NCI-H146 treated with DMSO at 0.1 percent for 48 hours (cell line): ENCODE measurements at regions not wholly inside any gene's neighbourhood (a gene's known extent, or its start where the extent isn't known, plus 50 kb on each side); places are given as distances from the start of the nearest gene placed in this dataset.

Experiments
- DNase-seq: peaks from one replicate; lab custom pipeline; 2025; ENCODE audit not compliant: unreplicated experiment; lab: John Stamatoyannopoulos, UW

DNA sequence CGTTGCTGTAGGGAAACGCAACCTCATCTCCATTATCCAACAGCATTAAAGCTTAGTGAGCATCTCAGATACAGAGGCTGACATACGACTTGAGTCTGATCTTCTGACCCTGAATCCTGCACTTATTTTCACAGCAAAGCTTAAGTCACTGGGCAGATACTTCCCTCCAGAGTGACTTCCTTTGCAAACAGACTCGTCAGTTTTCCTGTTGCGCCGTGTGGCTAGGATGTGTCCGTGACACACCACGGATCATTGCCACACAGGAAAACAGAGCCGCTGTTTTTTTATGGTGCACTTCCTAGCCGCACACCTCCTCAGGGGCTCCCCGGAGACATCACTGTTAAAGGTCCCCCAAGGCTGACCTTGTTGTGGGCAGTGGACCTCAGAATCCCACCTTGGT, 94.9 kb upstream of the MKI67 start:
- no peak for DNase-seq

DNA sequence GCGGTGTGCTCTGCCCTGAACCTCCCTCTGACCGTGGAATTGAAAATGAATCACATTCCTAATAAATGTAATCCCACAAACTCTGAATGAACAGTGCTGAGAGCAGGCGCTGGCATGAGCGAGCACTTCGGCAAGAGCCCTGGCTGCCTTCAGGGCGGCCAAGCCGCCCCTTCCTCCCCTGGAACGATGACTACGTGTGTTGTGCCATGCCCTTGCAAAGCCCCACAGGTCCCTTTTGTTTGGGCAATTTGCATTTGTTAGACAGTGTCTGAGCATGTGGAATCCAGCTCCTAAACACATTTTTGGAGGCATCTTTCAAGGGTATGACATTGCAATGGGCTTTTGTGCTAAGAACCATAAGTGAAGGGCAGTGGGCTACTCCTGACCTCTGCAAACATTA, 95.6 kb upstream of the MKI67 start:
- DNase-seq = no peak

DNA sequence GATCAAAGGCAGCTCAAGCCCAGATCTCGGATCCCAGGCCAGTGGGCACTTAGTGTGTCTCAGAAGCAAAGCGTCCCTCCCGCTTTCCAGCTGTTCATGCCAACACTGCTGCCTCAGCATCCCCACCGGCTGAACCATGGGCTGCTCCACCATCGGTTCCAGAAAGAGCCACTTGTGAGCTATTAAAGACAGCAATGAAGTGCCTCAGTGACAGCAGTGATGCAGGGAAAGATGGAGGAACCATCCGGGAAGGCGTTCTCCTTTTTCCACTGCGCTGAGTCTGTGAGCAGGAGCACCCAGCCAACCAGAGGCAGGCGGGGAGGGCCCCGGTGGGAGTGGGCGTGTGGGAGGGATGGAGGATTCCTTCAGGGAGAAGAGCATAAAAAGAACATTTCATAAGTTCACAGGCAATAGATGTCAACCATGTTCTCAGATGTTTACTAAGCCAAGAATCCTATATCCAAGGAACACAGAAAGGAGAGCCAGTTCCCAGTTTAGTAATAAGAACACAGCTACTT, 96.2 kb upstream of the MKI67 start:
- no peak for DNase-seq

DNA sequence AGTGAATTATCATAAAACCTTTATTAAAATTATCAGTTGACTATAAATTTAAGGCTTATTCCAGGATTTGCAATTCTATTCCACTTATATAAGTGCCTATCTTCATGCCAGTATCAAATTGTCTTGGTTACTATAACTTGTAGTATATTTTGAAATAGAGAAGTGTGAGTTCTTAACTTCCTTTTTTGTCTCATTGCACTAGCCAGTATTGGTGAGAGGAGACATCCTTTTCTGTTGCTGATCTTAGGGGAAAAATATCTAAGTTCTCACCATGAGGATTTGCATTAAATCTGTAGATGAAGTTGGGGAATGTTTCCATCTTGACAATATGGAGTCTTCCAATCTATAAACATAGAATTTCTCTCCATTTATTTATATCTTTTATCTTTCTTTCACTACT, 104.2 kb upstream of the MKI67 start:
- DNase-seq = no peak

DNA sequence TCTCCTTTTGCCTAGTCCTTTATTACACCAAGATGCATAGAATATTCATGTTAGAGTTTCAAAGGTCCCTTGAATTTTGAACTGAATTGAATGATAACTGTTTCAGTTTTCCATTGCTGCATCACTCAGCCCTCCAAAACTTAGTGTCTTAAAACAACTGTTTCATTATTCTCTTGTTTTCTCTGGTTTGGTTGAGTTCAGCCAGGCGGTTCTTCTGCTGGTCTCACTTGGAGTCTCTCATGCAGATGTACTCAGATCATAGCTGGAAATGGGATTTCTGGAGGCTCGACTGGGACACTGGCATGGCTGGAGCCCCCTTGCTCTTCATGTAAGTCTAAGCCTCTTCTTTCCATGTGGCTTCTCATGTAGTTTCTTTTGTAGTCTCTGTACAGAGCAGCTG, 107.2 kb upstream of the MKI67 start:
- DNase-seq = no peak

DNA sequence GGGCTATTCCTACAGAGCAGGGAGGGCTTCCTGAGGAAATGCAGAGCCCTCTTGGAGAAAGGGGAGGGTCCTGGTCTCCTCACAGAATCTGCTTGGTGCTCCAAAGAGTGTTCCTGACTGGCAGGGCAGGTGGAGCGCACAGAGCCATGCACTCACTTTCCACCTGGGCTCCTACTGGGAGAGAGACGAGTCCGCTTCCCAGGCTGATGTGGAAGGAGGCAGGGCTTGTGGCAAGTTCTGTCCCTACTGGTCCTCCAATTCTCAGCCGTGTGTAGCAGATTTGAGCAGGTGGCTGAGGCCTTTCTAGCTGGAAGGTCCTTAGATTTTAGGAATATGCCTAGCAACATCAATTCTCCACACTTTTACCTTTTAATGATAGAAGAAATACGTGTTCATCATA, 111.5 kb upstream of the MKI67 start:
- DNase-seq = no peak

DNA sequence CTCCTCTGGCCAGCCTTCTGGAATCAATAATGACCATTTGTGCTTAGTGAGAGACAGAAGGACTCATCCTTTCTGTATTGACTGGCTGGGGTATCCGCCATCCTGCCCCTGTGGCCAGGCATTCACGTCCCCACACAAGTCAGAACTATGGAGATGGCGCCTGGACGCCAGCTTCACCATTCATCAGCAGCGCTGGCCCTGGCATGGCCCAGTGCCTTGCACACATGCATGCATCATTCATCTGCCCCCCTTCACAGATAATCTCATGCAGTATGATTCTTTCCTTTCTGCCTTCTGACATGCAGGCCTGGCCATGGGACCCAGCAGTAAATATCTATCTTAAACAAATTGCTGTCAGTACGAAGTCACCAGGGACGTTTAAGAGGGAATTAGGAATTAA, 114.8 kb upstream of the MKI67 start:
- DNase-seq = no peak

DNA sequence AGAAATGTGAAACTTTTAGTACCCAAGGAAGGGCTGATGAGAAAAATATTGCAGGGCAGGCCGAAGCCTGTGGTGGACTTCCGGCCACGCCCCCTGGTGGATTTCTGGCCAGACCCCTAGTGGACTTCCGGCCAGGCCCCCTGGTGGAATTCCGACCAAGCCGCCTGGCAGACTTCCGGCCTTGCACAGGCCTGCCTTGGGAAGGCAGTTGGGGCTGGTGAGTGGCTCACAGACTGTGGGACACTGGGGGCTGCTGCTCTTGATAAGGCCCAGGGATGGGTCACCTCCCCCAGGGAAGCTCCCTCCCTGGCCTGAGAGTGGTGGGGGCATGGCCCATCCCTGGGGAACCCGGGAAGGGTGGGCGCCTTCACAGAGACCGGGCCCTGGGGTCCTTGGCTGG, 116.4 kb upstream of the MKI67 start:
- DNase-seq = no peak

DNA sequence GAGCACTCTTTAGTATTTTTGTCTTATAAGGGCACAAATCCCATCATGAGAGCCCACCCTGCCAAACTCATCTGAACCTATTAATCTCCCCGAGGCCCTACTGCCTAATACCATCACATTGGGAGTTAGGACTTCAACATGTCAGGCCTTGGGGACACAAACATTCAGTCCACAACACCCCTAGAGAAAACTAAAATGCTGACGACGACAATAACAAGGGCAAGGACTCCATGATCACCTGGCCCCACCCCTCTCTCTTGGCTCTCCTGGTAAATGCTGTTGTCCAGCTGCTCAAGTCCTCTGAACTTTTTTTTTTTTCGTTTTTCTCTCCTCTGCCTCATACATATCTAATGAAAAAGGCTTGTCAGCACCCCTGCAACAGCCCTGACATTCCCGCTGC, 118.8 kb upstream of the MKI67 start:
- no peak for DNase-seq

DNA sequence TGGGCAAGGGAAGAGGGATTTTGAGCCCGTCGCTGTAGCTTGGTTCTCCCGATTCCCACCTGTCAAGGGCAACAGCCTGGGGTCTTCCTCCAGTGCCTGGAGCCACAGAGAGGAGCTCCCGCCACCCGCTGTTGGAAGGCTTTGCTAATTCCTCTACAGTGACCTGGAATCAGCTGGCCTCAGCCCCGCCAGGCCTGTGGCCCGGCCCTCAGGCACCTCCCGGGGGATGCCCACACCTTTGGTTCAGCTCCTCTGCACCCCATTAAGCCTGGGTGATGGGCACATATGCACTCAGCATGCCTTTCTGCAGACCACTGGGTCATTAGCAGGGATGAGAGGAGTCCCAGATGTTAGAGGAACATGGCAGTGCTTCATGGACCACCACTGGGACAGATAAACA, 121.4 kb upstream of the MKI67 start:
- no peak for DNase-seq

DNA sequence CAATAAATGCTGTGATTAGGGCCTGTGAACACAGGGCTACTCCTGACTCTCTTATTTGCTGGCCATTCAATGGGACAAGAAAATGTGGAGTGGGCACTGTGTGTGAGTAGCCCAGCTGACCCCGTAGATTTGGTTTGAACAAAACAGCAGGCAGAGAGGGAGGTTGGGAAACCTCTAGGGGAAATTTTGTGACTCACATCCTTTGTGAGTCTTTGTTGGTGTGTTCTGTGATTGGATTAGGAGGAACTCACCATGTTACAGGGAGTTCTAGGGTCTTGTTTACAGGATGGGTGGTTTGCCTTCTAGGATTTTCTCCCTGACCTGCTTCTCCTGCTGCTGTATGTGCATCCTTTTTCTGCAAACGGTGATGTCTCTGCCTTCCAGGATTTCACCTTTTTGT, 128.3 kb upstream of the MKI67 start:
- no peak for DNase-seq

DNA sequence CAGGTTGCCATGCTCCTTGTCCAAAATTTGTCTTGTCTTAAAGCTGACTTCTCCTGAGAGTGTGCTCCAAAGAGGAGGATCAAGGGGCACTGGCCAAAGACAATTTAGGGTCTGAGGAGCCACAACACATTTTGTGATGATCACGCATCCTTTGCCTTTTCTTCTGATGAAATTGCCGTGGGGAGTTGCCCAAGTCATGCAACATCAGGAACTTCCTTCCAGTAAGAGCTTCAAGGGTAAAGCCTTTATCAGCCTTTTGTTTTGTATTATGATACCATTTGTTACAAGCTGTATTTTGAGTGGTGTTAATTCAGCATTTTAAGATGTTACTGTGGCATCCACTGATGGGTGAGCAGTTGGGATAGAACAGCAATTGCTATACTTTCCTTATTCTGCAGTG, 131.2 kb upstream of the MKI67 start:
- no peak for DNase-seq

DNA sequence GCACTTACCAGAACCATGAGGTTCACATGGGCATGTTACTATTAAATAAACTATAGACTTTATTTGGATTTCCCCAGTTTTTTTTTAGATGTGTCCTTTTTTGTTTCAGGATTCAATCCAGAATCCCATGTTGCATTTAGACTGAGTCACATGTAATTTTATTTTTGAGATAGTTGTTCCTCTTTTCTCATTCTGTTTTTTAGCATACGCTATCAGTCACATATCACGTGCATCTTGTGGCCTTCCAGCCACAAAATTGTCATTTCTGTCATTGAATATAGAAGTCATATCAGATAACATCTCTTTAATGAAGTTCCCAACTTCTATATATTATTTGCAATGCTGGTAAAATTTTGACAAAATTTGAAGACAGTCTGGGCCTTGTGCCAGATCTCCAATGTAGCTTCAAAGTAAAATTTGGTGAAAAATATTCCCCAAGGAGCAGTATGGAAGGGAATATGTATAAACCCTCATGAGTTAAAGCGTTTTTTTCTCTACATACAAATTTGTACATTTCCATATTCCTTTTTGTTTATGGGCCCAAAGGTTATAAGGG, 132.3 kb upstream of the MKI67 start:
- no peak for DNase-seq

DNA sequence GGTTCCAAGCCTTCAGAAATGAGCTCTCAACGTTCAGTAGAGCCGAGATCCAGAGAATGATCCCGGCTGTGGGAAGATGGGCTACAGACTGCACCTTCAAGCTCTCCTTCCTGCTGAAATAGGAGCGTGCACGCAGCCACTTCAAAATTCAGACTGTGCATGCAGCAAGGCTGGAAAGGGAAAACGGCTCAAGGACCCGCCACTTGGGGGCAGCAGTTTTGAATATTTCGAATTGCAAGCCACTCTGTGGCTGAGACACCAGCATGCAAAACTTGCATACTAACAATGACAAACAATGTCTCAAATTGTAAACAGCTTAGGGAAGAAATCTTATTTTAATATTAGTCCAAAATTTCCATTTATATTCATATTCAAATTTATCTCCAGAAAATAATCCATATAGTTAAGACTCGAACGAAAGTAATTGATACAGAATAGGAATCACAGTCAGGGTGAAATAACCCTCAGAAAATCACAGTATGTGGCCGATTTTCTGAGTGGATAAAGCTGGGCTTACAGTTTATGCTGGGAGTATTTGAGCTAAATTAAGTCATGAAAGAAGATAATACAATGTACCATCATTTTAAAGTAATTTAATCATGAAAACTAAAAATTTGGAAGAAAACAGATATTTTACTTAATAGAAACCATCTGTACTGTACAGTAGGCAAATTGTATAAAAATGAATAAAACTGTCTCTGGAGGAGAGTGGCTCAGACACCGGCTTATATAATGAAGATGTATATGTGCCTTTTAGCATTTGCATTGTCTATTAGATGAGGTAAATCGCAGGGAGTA, 137.9 kb upstream of the MKI67 start:
- DNase-seq = no peak

DNA sequence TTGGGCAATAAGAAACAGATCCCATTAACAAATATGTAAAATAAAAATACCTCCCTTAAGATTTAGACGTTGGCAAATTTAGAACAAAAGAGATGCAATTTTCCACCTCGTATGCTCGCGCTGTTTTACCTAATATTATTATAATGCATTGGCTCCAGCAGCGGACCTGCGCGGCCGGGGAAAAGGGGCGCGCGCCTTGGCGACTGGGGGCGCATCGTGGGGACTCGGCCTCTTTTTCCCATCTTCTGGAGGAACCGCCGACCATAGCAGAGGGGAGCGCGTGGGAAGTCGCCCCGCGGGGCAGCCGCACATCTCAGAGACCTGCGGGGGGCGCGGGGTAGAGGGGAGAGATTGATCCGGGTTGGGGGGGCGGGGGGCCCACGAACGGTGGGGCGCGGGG, 139.4 kb upstream of the MKI67 start:
- DNase-seq = no peak

DNA sequence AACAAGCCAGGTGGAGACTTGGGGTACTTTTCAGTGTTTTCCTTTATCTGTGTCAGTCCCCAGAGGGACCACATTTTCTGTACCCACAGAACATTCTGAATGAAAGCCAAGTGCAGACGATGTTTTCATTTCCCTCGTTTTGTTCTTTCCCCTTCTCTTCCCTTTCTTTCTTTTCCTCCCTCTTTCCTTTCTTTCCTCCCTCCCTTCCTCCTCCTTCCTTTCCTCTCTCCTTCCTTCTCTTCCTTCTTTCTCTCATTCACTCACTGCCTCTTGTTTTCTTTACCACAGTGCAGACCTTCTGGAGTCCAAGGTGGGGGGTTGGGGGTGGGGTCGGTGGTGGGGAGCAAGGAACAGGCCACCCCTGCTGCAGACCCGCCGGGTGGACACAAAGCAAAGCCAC, 141.4 kb upstream of the MKI67 start:
- no peak for DNase-seq

DNA sequence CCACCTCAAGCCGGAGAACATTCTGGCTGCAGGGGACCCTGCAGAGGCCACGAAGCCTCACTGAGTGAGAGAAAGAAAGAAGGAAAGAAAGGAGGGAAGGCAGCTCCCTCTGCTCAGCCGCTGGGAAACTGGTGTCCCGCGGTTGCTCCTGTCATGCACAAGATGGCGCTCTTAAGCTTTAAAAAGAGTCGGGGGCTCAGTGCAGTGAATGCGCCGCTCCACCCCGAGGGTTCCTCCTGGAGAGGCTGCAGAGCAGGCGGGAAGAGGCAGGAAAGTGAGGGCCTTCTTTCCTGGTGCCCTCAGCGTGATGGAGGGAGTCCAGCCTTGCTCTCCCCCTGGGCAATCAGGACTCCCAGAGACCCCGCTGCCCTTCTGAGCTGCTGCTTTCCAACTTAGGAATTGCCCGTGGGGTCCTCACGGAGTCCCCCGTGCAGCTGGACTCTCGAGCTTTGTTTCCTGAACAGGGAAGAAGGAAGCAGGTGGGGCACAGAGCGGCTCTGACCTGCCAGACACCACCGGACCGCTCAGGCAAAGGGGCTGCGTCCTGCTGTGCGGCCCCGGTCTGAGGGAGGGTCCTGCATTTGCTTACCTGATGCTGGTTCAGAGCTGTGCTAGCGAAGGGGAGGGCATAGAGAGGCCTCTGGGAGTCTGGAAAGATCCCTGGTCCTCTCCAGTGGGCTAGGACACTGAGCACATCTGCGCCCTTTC, 141.9 kb upstream of the MKI67 start:
- DNase-seq = no peak

DNA sequence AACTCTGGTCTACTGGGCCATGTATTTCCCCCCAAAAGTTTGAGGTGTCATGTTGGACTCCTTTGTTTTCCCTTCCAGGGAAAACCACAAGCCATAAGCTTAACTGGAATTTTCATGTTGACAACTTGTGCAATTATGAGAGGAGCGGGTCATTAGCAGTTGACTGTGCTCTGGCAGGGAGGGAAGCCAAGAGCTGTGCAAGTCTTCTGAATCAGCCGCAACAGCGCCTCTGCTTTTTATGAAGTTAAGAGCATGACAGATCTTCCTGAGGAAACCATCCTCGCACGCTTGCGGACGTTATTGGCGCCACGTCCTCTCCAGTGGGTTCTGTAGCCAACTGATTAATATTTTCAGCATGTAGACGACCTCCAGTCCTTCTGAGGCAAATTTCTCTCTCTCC, 148.7 kb upstream of the MKI67 start:
- no peak for DNase-seq

DNA sequence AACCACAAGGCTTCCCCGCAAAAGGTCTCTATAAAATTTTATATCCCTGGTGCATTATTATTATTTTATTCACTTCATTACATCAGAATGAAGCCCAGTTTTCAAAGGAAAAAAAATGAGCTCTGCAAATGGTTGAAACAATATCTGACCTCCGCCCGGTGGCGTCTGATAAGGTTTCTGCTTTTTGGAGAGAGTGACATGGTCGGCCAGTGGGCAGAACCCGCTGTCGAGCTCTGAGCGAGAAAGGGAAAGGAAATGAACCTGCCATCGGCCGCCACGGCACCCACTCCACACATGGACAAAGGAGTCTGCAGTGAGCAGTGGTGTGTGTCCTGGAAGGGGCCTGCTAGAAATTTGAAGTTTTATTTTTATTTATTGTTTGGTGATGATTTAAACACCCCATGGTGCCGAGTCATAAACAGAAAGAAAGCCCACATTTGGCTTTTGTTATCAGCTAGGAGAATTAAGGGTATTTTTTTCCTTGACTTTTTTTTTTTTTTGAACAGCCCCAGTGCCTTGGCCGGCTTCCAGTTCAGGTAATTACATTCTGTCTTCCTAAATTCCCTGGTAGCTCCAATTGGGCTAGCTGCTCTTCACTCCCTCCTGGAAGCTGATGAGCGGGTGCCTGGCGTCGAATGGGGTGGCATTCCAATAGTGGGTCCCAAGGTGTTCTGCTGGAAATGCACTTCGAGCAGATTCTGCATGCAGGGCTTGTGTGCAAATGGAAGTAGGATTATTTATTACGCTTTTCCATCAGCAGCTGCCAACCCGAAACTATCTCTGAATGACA, 149.4 kb upstream of the MKI67 start:
- no peak for DNase-seq

DNA sequence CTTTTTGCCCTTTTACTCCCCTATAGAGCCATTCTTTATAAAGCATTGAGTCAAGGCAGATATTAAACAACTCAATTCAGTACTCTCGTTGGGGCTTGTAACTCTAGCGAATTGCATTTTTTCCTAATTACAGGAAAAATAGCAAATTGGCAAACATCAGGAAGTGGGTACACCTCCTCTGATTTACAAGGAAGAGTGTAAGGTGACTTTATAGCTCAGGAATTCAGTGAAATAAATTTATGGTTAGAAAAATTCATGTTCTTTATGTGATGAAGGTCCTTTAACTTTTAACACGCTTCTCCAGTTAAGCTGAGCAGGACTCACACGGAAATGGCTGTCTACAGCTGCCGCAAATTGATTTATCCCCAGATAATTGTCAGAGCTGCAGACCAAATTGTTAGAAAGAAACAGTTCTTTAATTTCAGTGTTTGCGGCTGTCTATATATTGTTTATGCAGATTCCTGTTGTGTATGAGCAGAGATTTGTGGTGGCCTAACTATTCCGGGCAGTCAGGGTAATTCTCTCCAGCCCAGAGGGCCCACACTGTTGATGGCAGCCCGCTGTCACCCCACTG, 151.1 kb upstream of the MKI67 start:
- DNase-seq = no peak

DNA sequence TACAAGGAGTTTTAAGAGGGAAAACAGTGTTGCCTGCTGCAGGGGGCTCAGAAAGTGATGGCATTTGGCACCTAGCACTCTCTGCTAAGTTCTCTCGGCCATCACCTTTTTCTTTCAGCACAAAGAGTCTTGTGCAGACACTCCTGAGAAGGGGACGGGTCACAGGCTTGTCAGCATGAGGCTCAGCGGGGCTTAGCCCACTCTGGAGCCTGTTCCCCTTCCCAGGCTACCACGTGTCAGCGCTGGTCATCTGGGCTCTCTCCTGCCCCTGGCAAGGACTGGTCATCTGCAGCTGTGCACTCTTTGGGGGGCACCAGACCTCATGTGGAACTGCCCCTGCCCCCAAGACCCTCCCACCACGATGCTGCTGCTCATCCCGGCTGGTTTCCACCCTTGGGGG, 152.1 kb upstream of the MKI67 start:
- DNase-seq = no peak
